Hepatocyte (in vitro differentiated cells): ENCODE measurements at regions not wholly inside any gene's neighbourhood (a gene's known extent, or its start where the extent isn't known, plus 50 kb on each side); places are given as distances from the start of the nearest gene placed in this dataset.

Experiments used
- EZH2 ChIP-seq: fragments of 200-600 bp; sonication (generic); IDR thresholded peaks from 2 replicates; pipeline ENCODE4 v1.6.1; 2016; ENCODE audit warnings: antibody characterized with exemption, mild to moderate bottlenecking, borderline replicate concordance
- TF ChIP-seq, protein P1 (sequence below): fragments of 200-600 bp; sonication (generic); IDR thresholded peaks from 2 replicates; pipeline ENCODE4 v1.5.1; 2016; ENCODE audit warnings: antibody characterized with exemption, mild to moderate bottlenecking; ENCODE audit not compliant: poor library complexity

DNA sequence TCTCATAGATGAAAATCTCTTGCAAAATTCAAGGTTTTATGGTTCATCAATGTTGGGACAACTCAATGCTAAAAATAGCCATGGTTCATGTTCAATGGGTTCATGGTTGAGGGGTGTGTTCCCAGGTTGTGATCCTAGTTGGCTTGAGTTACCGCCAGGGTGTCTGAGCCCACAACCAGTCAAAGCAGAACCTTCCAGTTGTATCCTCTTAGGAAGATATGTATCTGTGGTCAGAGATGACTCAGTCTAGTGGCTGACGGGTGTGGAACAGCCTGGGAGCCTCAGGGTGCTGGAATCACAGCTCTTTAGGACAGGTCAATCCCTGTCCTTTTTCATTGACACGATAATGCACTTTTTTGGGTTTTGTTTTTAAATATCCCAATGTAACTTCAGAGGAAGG is 192.3 kb upstream of the NR3C2 start:
- TF ChIP-seq, protein P1, sequence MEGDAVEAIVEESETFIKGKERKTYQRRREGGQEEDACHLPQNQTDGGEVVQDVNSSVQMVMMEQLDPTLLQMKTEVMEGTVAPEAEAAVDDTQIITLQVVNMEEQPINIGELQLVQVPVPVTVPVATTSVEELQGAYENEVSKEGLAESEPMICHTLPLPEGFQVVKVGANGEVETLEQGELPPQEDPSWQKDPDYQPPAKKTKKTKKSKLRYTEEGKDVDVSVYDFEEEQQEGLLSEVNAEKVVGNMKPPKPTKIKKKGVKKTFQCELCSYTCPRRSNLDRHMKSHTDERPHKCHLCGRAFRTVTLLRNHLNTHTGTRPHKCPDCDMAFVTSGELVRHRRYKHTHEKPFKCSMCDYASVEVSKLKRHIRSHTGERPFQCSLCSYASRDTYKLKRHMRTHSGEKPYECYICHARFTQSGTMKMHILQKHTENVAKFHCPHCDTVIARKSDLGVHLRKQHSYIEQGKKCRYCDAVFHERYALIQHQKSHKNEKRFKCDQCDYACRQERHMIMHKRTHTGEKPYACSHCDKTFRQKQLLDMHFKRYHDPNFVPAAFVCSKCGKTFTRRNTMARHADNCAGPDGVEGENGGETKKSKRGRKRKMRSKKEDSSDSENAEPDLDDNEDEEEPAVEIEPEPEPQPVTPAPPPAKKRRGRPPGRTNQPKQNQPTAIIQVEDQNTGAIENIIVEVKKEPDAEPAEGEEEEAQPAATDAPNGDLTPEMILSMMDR, result no peak
- TF ChIP-seq EZH2, result no peak
